H1 (cell line): ENCODE measurements at regions not wholly inside any gene's neighbourhood (a gene's known extent, or its start where the extent isn't known, plus 50 kb on each side); places are given as distances from the start of the nearest gene placed in this dataset.

Experiments
- CTCF ChIA-PET: fragments of 300-600 bp; sonication (Branson Sonifier 250); formaldehyde crosslinking; loops from one replicate; lab custom pipeline; 2021; ENCODE audit not compliant: partially characterized antibody; lab: Charles Lee
- POLR2A ChIA-PET: fragments of 300-600 bp; sonication (Branson Sonifier 250); formaldehyde crosslinking; loops from one replicate; lab custom pipeline; 2021; ENCODE audit warnings: inconsistent platforms; ENCODE audit not compliant: partially characterized antibody; lab: Charles Lee
- DNase-seq, 2 experiments: peaks; one replicate each; pipeline versions ENCODE4 v3.0.0 to v3.0.0-alpha.2; 2010 to 2022; ENCODE audit warnings: low spot score in 2 of 2, low read depth in 1 of 2, mixed read lengths in 1 of 2
- FAIRE-seq: peaks from 2 replicates; lab custom pipeline; 2011; peaks lifted over from hg19 to GRCh38; lab: Jason Lieb, UNC
- H2AFZ ChIP-seq: 2 replicates; pipeline ENCODE4 v1.8.1; 2012; ENCODE audit warnings: low read length, inconsistent platforms
- H2AK5ac ChIP-seq: 2 replicates; pipeline ENCODE4 v1.6.1; 2013; ENCODE audit warnings: low read depth, low read length
- H2BK120ac ChIP-seq: replicated peaks from 2 replicates; pipeline ENCODE3; 2013; ENCODE audit warnings: low read depth, low read length, inconsistent platforms
- H2BK12ac ChIP-seq: 2 replicates; pipeline ENCODE4 v1.6.1; 2013; ENCODE audit warnings: low read depth, low read length
- H2BK15ac ChIP-seq: 2 replicates; pipeline ENCODE4 v1.6.1; 2013; ENCODE audit warnings: low read length
- H2BK20ac ChIP-seq: 2 replicates; pipeline ENCODE4 v1.6.1; 2013; ENCODE audit warnings: low read length
- H2BK5ac ChIP-seq: 2 replicates; pipeline ENCODE4 v1.6.1; 2013; ENCODE audit warnings: low read depth, low read length
- H3K14ac ChIP-seq: 2 replicates; pipeline ENCODE4 v1.6.1; 2013; ENCODE audit warnings: inconsistent platforms; ENCODE audit not compliant: insufficient read length
- H3K18ac ChIP-seq: 2 replicates; pipeline ENCODE4 v1.6.1; 2013; ENCODE audit warnings: low read length; ENCODE audit errors: extremely low read depth
- H3K23ac ChIP-seq: 2 replicates; pipeline ENCODE4 v1.6.1; 2013; ENCODE audit warnings: inconsistent platforms; ENCODE audit not compliant: insufficient read length
- H3K23me2 ChIP-seq: 2 replicates; pipeline ENCODE4 v1.6.1; 2013; ENCODE audit warnings: low read depth, low read length
- H3K27ac ChIP-seq: 2 replicates; pipeline ENCODE4 v1.6.1; 2011; ENCODE audit warnings: low read depth, low read length, inconsistent platforms
- H3K27me3 ChIP-seq, 4 experiments: replicated peaks in 1 of 4; 1 replicate in 1 of 4; 2 replicates in 3 of 4; pipeline versions ENCODE4 v1.6.1 to v1.8.1; 2011 to 2013; ENCODE audit warnings: low read length in 3 of 4, mild to moderate bottlenecking in 3 of 4, inconsistent platforms in 2 of 4, mixed read lengths in 2 of 4, moderate library complexity in 1 of 4; ENCODE audit not compliant: control insufficient read depth in 3 of 4, insufficient read depth in 3 of 4; ENCODE audit errors: extremely low read depth in 1 of 4
- H3K36me3 ChIP-seq, 4 experiments: 2 replicates each; pipeline versions ENCODE4 v1.6.1 to v1.8.1; 2011 to 2013; ENCODE audit warnings: mild to moderate bottlenecking in 4 of 4, low read length in 3 of 4, moderate library complexity in 2 of 4, control low read depth in 1 of 4, inconsistent platforms in 1 of 4; ENCODE audit not compliant: insufficient read depth in 4 of 4, control insufficient read depth in 2 of 4
- H3K4ac ChIP-seq: replicated peaks from 2 replicates; pipeline ENCODE3; 2013; ENCODE audit warnings: low read length, low read depth, mixed read lengths, inconsistent platforms; ENCODE audit not compliant: insufficient read length
- H3K4me1 ChIP-seq, 4 experiments: replicated peaks in 1 of 4; 1 replicate in 1 of 4; 2 replicates in 3 of 4; pipeline versions ENCODE4 v1.6.1 to v1.8.1; 2011 to 2013; ENCODE audit warnings: low read length in 3 of 4, inconsistent platforms in 2 of 4, mixed read lengths in 1 of 4; ENCODE audit not compliant: insufficient read depth in 4 of 4, control insufficient read depth in 3 of 4
- H3K4me2 ChIP-seq, 2 experiments: 2 replicates each; pipeline versions ENCODE4 v1.6.1 to v1.8.1; 2011 to 2013; ENCODE audit warnings: low read depth in 2 of 2, low read length in 2 of 2, control low read depth in 1 of 2, inconsistent platforms in 1 of 2, mild to moderate bottlenecking in 1 of 2; ENCODE audit not compliant: insufficient read depth in 1 of 2
- H3K4me3 ChIP-seq, 4 experiments: fragments of 200-600, 300-600 bp in 1 of 4; sonication (generic), shearing (Covaris generic), sonication (Bioruptor Twin) in 1 of 4; 2 replicates each; pipeline versions ENCODE4 v1.5.1 to v1.8.1; 2011 to 2016; ENCODE audit warnings: low read length in 4 of 4, low read depth in 3 of 4, control low read depth in 2 of 4, inconsistent platforms in 2 of 4, mild to moderate bottlenecking in 2 of 4, mixed read lengths in 1 of 4, moderate library complexity in 1 of 4; ENCODE audit not compliant: insufficient read depth in 2 of 4; ENCODE audit errors: extremely low read depth in 1 of 4
- H3K56ac ChIP-seq: replicated peaks from 2 replicates; pipeline ENCODE3; 2013; ENCODE audit warnings: low read depth, mild to moderate bottlenecking, mixed read lengths, low read length, inconsistent platforms; ENCODE audit not compliant: insufficient read length
- H3K79me1 ChIP-seq: 2 replicates; pipeline ENCODE4 v1.6.1; 2013; ENCODE audit warnings: low read depth, low read length, control low read depth
- H3K79me2 ChIP-seq, 2 experiments: 2 replicates each; pipeline versions ENCODE4 v1.6.1 to v1.8.1; 2012 to 2013; ENCODE audit warnings: low read length in 2 of 2, mild to moderate bottlenecking in 2 of 2, inconsistent platforms in 1 of 2; ENCODE audit not compliant: insufficient read depth in 2 of 2, control insufficient read depth in 1 of 2
- H3K9ac ChIP-seq, 4 experiments: replicated peaks in 1 of 4; 1 replicate in 1 of 4; 2 replicates in 3 of 4; pipeline versions ENCODE4 v1.6.1 to v1.8.1; 2011 to 2013; ENCODE audit warnings: low read depth in 3 of 4, low read length in 3 of 4, control low read depth in 2 of 4, mild to moderate bottlenecking in 2 of 4, moderate library complexity in 2 of 4, inconsistent platforms in 1 of 4; ENCODE audit errors: extremely low read depth in 1 of 4
- H3K9me3 ChIP-seq, 2 experiments: 2 replicates each; pipeline versions ENCODE4 v1.6.1 to v1.8.1; 2012 to 2013; ENCODE audit warnings: mild to moderate bottlenecking in 2 of 2, moderate library complexity in 2 of 2, control low read depth in 1 of 2, inconsistent platforms in 1 of 2, low read depth in 1 of 2, low read length in 1 of 2, mixed read lengths in 1 of 2; ENCODE audit not compliant: insufficient read depth in 2 of 2
- H4K20me1 ChIP-seq, 2 experiments: replicated peaks in 1 of 2; 2 replicates each; pipeline versions ENCODE3 to v1.8.1; 2011 to 2013; ENCODE audit warnings: inconsistent platforms in 2 of 2, low read length in 2 of 2, mild to moderate bottlenecking in 1 of 2; ENCODE audit not compliant: insufficient read depth in 2 of 2, control insufficient read depth in 1 of 2
- H4K5ac ChIP-seq: 2 replicates; pipeline ENCODE4 v1.6.1; 2013; ENCODE audit warnings: low read length, low read depth, mixed read lengths, inconsistent platforms; ENCODE audit not compliant: insufficient read length
- H4K8ac ChIP-seq: 2 replicates; pipeline ENCODE4 v1.8.0; 2013; ENCODE audit warnings: mild to moderate bottlenecking, moderate library complexity, low read length, inconsistent platforms; ENCODE audit not compliant: insufficient read depth; ENCODE audit errors: extremely low read depth
- H4K91ac ChIP-seq: replicated peaks from 2 replicates; pipeline ENCODE3; 2013; ENCODE audit warnings: low read length, mixed read lengths, inconsistent platforms; ENCODE audit not compliant: insufficient read length
- ATF2 ChIP-seq: IDR thresholded peaks from 2 replicates; pipeline ENCODE4 v1.6.1; 2012; ENCODE audit warnings: low read length, inconsistent platforms
- CBX5 ChIP-seq: fragments of 300-800, 300-1000 bp; sonication (generic); IDR thresholded peaks from 2 replicates; pipeline ENCODE4 v1.7.1; 2016; ENCODE audit warnings: antibody characterized with exemption, low read length, low read depth
- GABPA ChIP-seq: IDR thresholded peaks from 2 replicates; pipeline ENCODE4 v1.6.1; 2011; ENCODE audit warnings: mild to moderate bottlenecking, low read length, moderate library complexity, borderline replicate concordance; ENCODE audit not compliant: insufficient read depth
- JUN ChIP-seq: IDR thresholded peaks from 2 replicates; pipeline ENCODE4 v1.6.1; 2011; ENCODE audit warnings: low read depth, mild to moderate bottlenecking, improper control_type of control experiment, low read length
- NRF1 ChIP-seq: IDR thresholded peaks from 2 replicates; pipeline ENCODE4 v1.6.1; 2011; ENCODE audit warnings: mild to moderate bottlenecking, low read depth, low read length, improper control_type of control experiment
- TAF1 ChIP-seq: IDR thresholded peaks from 2 replicates; pipeline ENCODE4 v1.6.1; 2011; ENCODE audit warnings: mild to moderate bottlenecking, low read depth, low read length
- WGBS, 2 experiments: shearing (Covaris generic) in 1 of 2; methylation state at CpG; one replicate each; pipeline versions ENCODE4 v1.1.6 to v1.1.7; 2013 to 2015; ENCODE audit warnings: low lambda C conversion rate in 2 of 2, mixed read lengths in 2 of 2, inconsistent platforms in 1 of 2, low coverage in 1 of 2, missing lambda C conversion rate in 1 of 2; ENCODE audit not compliant: insufficient replicate concordance in 2 of 2, insufficient coverage in 1 of 2, insufficient read length in 1 of 2; ENCODE audit errors: extremely low coverage in 1 of 2, missing lambda C conversion rate in 1 of 2; 5-methylcytosine and 5-hydroxymethylcytosine counted together
- TF ChIP-seq, protein P1 (sequence below): IDR thresholded peaks from 2 replicates; pipeline ENCODE4 v1.6.1; 2011; ENCODE audit warnings: low read length, improper control_type of control experiment

GRCh38 chr15:91710080-91710698 is 143.3 kb upstream of the SLCO3A1 start:
- H3K79me1 ChIP-seq = no peaks in the 10 kb centered on the region
- H3K27me3 ChIP-seq = no peaks in the 10 kb centered on the region
- no peak overlapping the region for H3K27ac ChIP-seq
- no peak overlapping the region for H3K4me3 ChIP-seq
- H2BK20ac ChIP-seq = no peak overlapping the region
- H2BK15ac ChIP-seq = no peak overlapping the region
- H2BK120ac ChIP-seq = no peak overlapping the region
- H3K9me3 ChIP-seq = no peaks in the 10 kb centered on the region
- ChIA-PET POLR2A (no interaction called here), CTCF (no interaction called here)
- H2AFZ ChIP-seq = no peak overlapping the region
- no peak overlapping the region for H2BK12ac ChIP-seq
- H4K20me1 ChIP-seq = no peaks in the 10 kb centered on the region
- H4K8ac ChIP-seq = no peak overlapping the region
- no peak overlapping the region for H3K56ac ChIP-seq
- no peak overlapping the region for H3K23ac ChIP-seq
- H3K4me1 ChIP-seq = no peaks in the 10 kb centered on the region
- no peak overlapping the region for H3K4me2 ChIP-seq
- FAIRE-seq (no peak), DNase-seq (no peak)
- no peak overlapping the region for H4K91ac ChIP-seq
- H3K36me3 ChIP-seq = no peaks in the 10 kb centered on the region
- H3K18ac ChIP-seq = no peak overlapping the region
- H3K23me2 ChIP-seq = no peaks in the 10 kb centered on the region; the same call in 1 of the 2 replicates
- no peak overlapping the region for H2BK5ac ChIP-seq
- no peak overlapping the region for H3K9ac ChIP-seq
- H3K4ac ChIP-seq = no peak overlapping the region
- no peak overlapping the region for H4K5ac ChIP-seq
- H3K14ac ChIP-seq = no peak overlapping the region
- no peak overlapping the region for H2AK5ac ChIP-seq
- H3K79me2 ChIP-seq = no peaks in the 10 kb centered on the region
- WGBS, 2 experiments = 85% methylated on average over 3 of the region's 3 CpGs; no CpG with 5 or more reads in 1 of the 2 experiments
- TF ChIP-seq NRF1 = no peak
- no peak for TF ChIP-seq JUN
- TF ChIP-seq, protein P1, sequence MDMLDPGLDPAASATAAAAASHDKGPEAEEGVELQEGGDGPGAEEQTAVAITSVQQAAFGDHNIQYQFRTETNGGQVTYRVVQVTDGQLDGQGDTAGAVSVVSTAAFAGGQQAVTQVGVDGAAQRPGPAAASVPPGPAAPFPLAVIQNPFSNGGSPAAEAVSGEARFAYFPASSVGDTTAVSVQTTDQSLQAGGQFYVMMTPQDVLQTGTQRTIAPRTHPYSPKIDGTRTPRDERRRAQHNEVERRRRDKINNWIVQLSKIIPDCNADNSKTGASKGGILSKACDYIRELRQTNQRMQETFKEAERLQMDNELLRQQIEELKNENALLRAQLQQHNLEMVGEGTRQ = no peak
- TF ChIP-seq CBX5 = no peak
- TF ChIP-seq ATF2 = no peak
- no peak for TF ChIP-seq GABPA
- TF ChIP-seq TAF1 = no peak
